ENCODE measurements at regions not wholly inside any gene's neighbourhood (a gene's known extent, or its start where the extent isn't known, plus 50 kb on each side); places are given as distances from the start of the nearest gene placed in this dataset.
"Not testable (repeated sequence)": the region's sequence is repeated elsewhere in the genome, so short reads cannot be mapped to it uniquely, and the experiment has no call there.

GRCh38 chr6:81382852-81383251 lies 369.6 kb downstream of the TENT5A start:
- no peaks in the 10 kb centered on the region for H3K9me3 ChIP-seq (replicated peaks; ENCODE audit: low read length)
- no peaks in the 10 kb centered on the region for H3K36me3 ChIP-seq (ENCODE audit: insufficient read depth, low read length)
- no peak overlapping the region for H3K4me2 ChIP-seq (ENCODE audit: low read length)
- H3K4me3 ChIP-seq (ENCODE audit: low read length) = no peak overlapping the region
- no peaks in the 10 kb centered on the region for H3K4me1 ChIP-seq (ENCODE audit: control insufficient read depth, insufficient read depth, low read length)
- H3K9ac ChIP-seq (ENCODE audit: low read depth, low read length) = no peak overlapping the region
- no peaks in the 10 kb centered on the region for H3K27me3 ChIP-seq (ENCODE audit: control insufficient read depth, insufficient read depth, low read length)

GRCh38 chr6:81381382-81381916 lies 371.0 kb downstream of the TENT5A start:
- no peak overlapping the region for H3K4me2 ChIP-seq (ENCODE audit: low read length)
- H3K9ac ChIP-seq (ENCODE audit: low read depth, low read length) = no peak overlapping the region
- no peak overlapping the region for H3K4me3 ChIP-seq (ENCODE audit: low read length)
- no peaks in the 10 kb centered on the region for H3K9me3 ChIP-seq (replicated peaks; ENCODE audit: low read length)
- H3K36me3 ChIP-seq (ENCODE audit: insufficient read depth, low read length) = no peaks in the 10 kb centered on the region
- H3K27me3 ChIP-seq (ENCODE audit: control insufficient read depth, insufficient read depth, low read length) = no peaks in the 10 kb centered on the region
- H3K4me1 ChIP-seq (ENCODE audit: control insufficient read depth, insufficient read depth, low read length) = no peaks in the 10 kb centered on the region

- H3K36me3 ChIP-seq (ENCODE audit: insufficient read depth, low read length) = no peaks in the 10 kb centered on the region
- H3K4me3 ChIP-seq (ENCODE audit: low read length) = no peak overlapping the region
- no peaks in the 10 kb centered on the region for H3K4me1 ChIP-seq (ENCODE audit: control insufficient read depth, insufficient read depth, low read length)
- no peak overlapping the region for H3K4me2 ChIP-seq (ENCODE audit: low read length)
- H3K9ac ChIP-seq (ENCODE audit: low read depth, low read length) = no peak overlapping the region
- no peaks in the 10 kb centered on the region for H3K9me3 ChIP-seq (replicated peaks; ENCODE audit: low read length)
- H3K27me3 ChIP-seq (ENCODE audit: control insufficient read depth, insufficient read depth, low read length) = no peaks in the 10 kb centered on the region
Observed at GRCh38 chr6:81380718-81381338, 371.7 kb downstream of the TENT5A start.

GRCh38 chr6:81376745-81377144 lies 375.7 kb downstream of the TENT5A start:
- H3K4me3 ChIP-seq (ENCODE audit: low read length) = no peak overlapping the region
- H3K4me1 ChIP-seq (ENCODE audit: control insufficient read depth, insufficient read depth, low read length) = no peaks in the 10 kb centered on the region
- H3K36me3 ChIP-seq (ENCODE audit: insufficient read depth, low read length) = no peaks in the 10 kb centered on the region
- no peak overlapping the region for H3K4me2 ChIP-seq (ENCODE audit: low read length)
- H3K9ac ChIP-seq (ENCODE audit: low read depth, low read length) = no peak overlapping the region
- H3K27me3 ChIP-seq (ENCODE audit: control insufficient read depth, insufficient read depth, low read length) = no peaks in the 10 kb centered on the region
- no peaks in the 10 kb centered on the region for H3K9me3 ChIP-seq (replicated peaks; ENCODE audit: low read length)

GRCh38 chr6:81373414-81373813 lies 379.1 kb downstream of the TENT5A start:
- Histone ChIP-seq H3K4me2 (ENCODE audit: low read length) (no peak overlapping the region), H3K9ac (ENCODE audit: low read depth, low read length) (no peak overlapping the region), H3K9me3 (replicated peaks; ENCODE audit: low read length) (no peaks in the 10 kb centered on the region), H3K4me3 (ENCODE audit: low read length) (no peak overlapping the region), H3K36me3 (ENCODE audit: insufficient read depth, low read length) (no peaks in the 10 kb centered on the region), H3K27me3 (ENCODE audit: control insufficient read depth, insufficient read depth, low read length) (no peaks in the 10 kb centered on the region), H3K4me1 (ENCODE audit: control insufficient read depth, insufficient read depth, low read length) (no peaks in the 10 kb centered on the region)

GRCh38 chr6:81371930-81372329 lies 380.6 kb downstream of the TENT5A start:
- H3K4me3 ChIP-seq (ENCODE audit: low read length) = no peak overlapping the region
- no peaks in the 10 kb centered on the region for H3K27me3 ChIP-seq (ENCODE audit: control insufficient read depth, insufficient read depth, low read length)
- H3K9ac ChIP-seq (ENCODE audit: low read depth, low read length) = no peak overlapping the region
- H3K4me2 ChIP-seq (ENCODE audit: low read length) = no peak overlapping the region
- H3K4me1 ChIP-seq (ENCODE audit: control insufficient read depth, insufficient read depth, low read length) = no peaks in the 10 kb centered on the region
- no peaks in the 10 kb centered on the region for H3K9me3 ChIP-seq (replicated peaks; ENCODE audit: low read length)
- no peaks in the 10 kb centered on the region for H3K36me3 ChIP-seq (ENCODE audit: insufficient read depth, low read length)

GRCh38 chr6:81366972-81367371 lies 385.5 kb downstream of the TENT5A start:
- Histone ChIP-seq H3K9ac (ENCODE audit: low read depth, low read length) (no peak overlapping the region), H3K36me3 (ENCODE audit: insufficient read depth, low read length) (no peaks in the 10 kb centered on the region), H3K4me2 (ENCODE audit: low read length) (no peak overlapping the region), H3K9me3 (replicated peaks; ENCODE audit: low read length) (no peaks in the 10 kb centered on the region), H3K4me3 (ENCODE audit: low read length) (no peak overlapping the region), H3K4me1 (ENCODE audit: control insufficient read depth, insufficient read depth, low read length) (peaks cover 7% of the 10 kb centered on the region), H3K27me3 (ENCODE audit: control insufficient read depth, insufficient read depth, low read length) (no peaks in the 10 kb centered on the region)

GRCh38 chr6:81362246-81362645 lies 390.2 kb downstream of the TENT5A start:
- Histone ChIP-seq H3K9me3 (replicated peaks; ENCODE audit: low read length) (no peaks in the 10 kb centered on the region), H3K27me3 (ENCODE audit: control insufficient read depth, insufficient read depth, low read length) (no peaks in the 10 kb centered on the region), H3K4me2 (ENCODE audit: low read length) (no peak overlapping the region), H3K4me3 (ENCODE audit: low read length) (no peak overlapping the region), H3K36me3 (ENCODE audit: insufficient read depth, low read length) (no peaks in the 10 kb centered on the region), H3K9ac (ENCODE audit: low read depth, low read length) (no peak overlapping the region), H3K4me1 (ENCODE audit: control insufficient read depth, insufficient read depth, low read length) (peaks cover 11% of the 10 kb centered on the region)

- H3K4me2 ChIP-seq (ENCODE audit: low read length) = no peak overlapping the region
- H3K4me3 ChIP-seq (ENCODE audit: low read length) = no peak overlapping the region
- no peaks in the 10 kb centered on the region for H3K9me3 ChIP-seq (replicated peaks; ENCODE audit: low read length)
- H3K9ac ChIP-seq (ENCODE audit: low read depth, low read length) = no peak overlapping the region
- H3K4me1 ChIP-seq (ENCODE audit: control insufficient read depth, insufficient read depth, low read length) = no peaks in the 10 kb centered on the region
- no peaks in the 10 kb centered on the region for H3K36me3 ChIP-seq (ENCODE audit: insufficient read depth, low read length)
- H3K27me3 ChIP-seq (ENCODE audit: control insufficient read depth, insufficient read depth, low read length) = no peaks in the 10 kb centered on the region
Observed at GRCh38 chr6:81353262-81353661, 399.2 kb downstream of the TENT5A start.

- not testable (repeated sequence) for H3K9ac ChIP-seq (ENCODE audit: low read depth, low read length); H3K4me1 ChIP-seq (ENCODE audit: control insufficient read depth, insufficient read depth, low read length); H3K27me3 ChIP-seq (ENCODE audit: control insufficient read depth, insufficient read depth, low read length); H3K36me3 ChIP-seq (ENCODE audit: insufficient read depth, low read length); H3K4me3 ChIP-seq (ENCODE audit: low read length); H3K9me3 ChIP-seq (replicated peaks; ENCODE audit: low read length); H3K4me2 ChIP-seq (ENCODE audit: low read length)
Observed at GRCh38 chr6:81344026-81344425, 408.5 kb downstream of the TENT5A start.

GRCh38 chr6:81340946-81341345 lies 411.5 kb downstream of the TENT5A start:
- Histone ChIP-seq H3K9me3 (replicated peaks; ENCODE audit: low read length) (no peaks in the 10 kb centered on the region), H3K4me2 (ENCODE audit: low read length) (no peak overlapping the region), H3K4me1 (ENCODE audit: control insufficient read depth, insufficient read depth, low read length) (no peaks in the 10 kb centered on the region), H3K36me3 (ENCODE audit: insufficient read depth, low read length) (no peaks in the 10 kb centered on the region), H3K9ac (ENCODE audit: low read depth, low read length) (no peak overlapping the region), H3K27me3 (ENCODE audit: control insufficient read depth, insufficient read depth, low read length) (no peaks in the 10 kb centered on the region), H3K4me3 (ENCODE audit: low read length) (no peak overlapping the region)

GRCh38 chr6:81331526-81331925 lies 421.0 kb downstream of the TENT5A start:
- no peaks in the 10 kb centered on the region for H3K9me3 ChIP-seq (replicated peaks; ENCODE audit: low read length)
- H3K36me3 ChIP-seq (ENCODE audit: insufficient read depth, low read length) = no peaks in the 10 kb centered on the region
- no peak overlapping the region for H3K4me3 ChIP-seq (ENCODE audit: low read length)
- no peak overlapping the region for H3K4me2 ChIP-seq (ENCODE audit: low read length)
- no peaks in the 10 kb centered on the region for H3K27me3 ChIP-seq (ENCODE audit: control insufficient read depth, insufficient read depth, low read length)
- no peak overlapping the region for H3K9ac ChIP-seq (ENCODE audit: low read depth, low read length)
- peaks cover 21% of the 10 kb centered on the region for H3K4me1 ChIP-seq (ENCODE audit: control insufficient read depth, insufficient read depth, low read length)
